OCI-LY1 (cell line): ENCODE measurements at regions not wholly inside any gene's neighbourhood (a gene's known extent, or its start where the extent isn't known, plus 50 kb on each side); places are given as distances from the start of the nearest gene placed in this dataset.

ENCODE experiments used
- H2AFZ ChIP-seq: fragments of 200-600 bp; sonication (generic), shearing (Covaris generic); 2 replicates; pipeline ENCODE4 v1.6.0; 2014; ENCODE audit warnings: antibody characterized with exemption, mild to moderate bottlenecking, low read length
- H3F3A ChIP-seq: fragments of 200-600 bp; sonication (generic), shearing (Covaris generic); 2 replicates; pipeline ENCODE4 v1.6.0; 2014; ENCODE audit warnings: mild to moderate bottlenecking, antibody characterized with exemption, low read length, moderate library complexity; ENCODE audit not compliant: insufficient read depth
- H3K27ac ChIP-seq: fragments of 200-600 bp; sonication (generic); 2 replicates; pipeline ENCODE4 v1.5.1; 2014; ENCODE audit warnings: low read length, mixed run types, mild to moderate bottlenecking, low read depth; ENCODE audit not compliant: poor library complexity, severe bottlenecking
- H3K27me3 ChIP-seq: fragments of 200-600 bp; sonication (generic); 2 replicates; pipeline ENCODE4 v1.6.0; 2014; ENCODE audit warnings: antibody characterized with exemption, mild to moderate bottlenecking, low read length, moderate library complexity; ENCODE audit not compliant: insufficient read depth
- H3K36me3 ChIP-seq: fragments of 200-600 bp; sonication (generic); 2 replicates; pipeline ENCODE4 v1.6.1; 2014; ENCODE audit warnings: mild to moderate bottlenecking, antibody characterized with exemption, low read length, moderate library complexity, mixed read lengths; ENCODE audit not compliant: insufficient read depth
- H3K4me1 ChIP-seq: fragments of 200-600 bp; sonication (generic); 2 replicates; pipeline ENCODE4 v1.5.1; 2014; ENCODE audit warnings: mild to moderate bottlenecking, low read length, moderate library complexity; ENCODE audit not compliant: insufficient read depth, severe bottlenecking
- H3K4me2 ChIP-seq: fragments of 200-600 bp; sonication (generic), shearing (Covaris generic); 2 replicates; pipeline ENCODE4 v1.6.1; 2014; ENCODE audit warnings: low read length
- H3K4me3 ChIP-seq: fragments of 200-600 bp; sonication (generic); 2 replicates; pipeline ENCODE4 v1.5.1; 2014; ENCODE audit warnings: low read length, low read depth, mild to moderate bottlenecking, mixed read lengths; ENCODE audit not compliant: poor library complexity, severe bottlenecking
- H3K79me2 ChIP-seq: fragments of 200-600 bp; shearing (Covaris generic); 2 replicates; pipeline ENCODE4 v1.6.1; 2016; ENCODE audit warnings: mixed run types, low read length, mixed read lengths; ENCODE audit not compliant: insufficient read depth
- H3K9ac ChIP-seq: fragments of 200-600 bp; sonication (generic), shearing (Covaris generic); 2 replicates; pipeline ENCODE4 v1.6.1; 2014; ENCODE audit warnings: mild to moderate bottlenecking, low read length, mixed read lengths
- H3K9me2 ChIP-seq: fragments of 200-600 bp; sonication (generic), shearing (Covaris generic); 2 replicates; pipeline ENCODE4 v1.6.1; 2014; ENCODE audit warnings: low read depth, mild to moderate bottlenecking, low read length, mixed read lengths
- H3K9me3 ChIP-seq: fragments of 200-600 bp; shearing (Covaris generic); 2 replicates; pipeline ENCODE4 v1.6.1; 2014; ENCODE audit warnings: low read length, mixed read lengths
- H4K20me1 ChIP-seq: fragments of 200-600 bp; sonication (generic), shearing (Covaris generic); 2 replicates; pipeline ENCODE4 v1.6.0; 2016; ENCODE audit warnings: mild to moderate bottlenecking, low read length; ENCODE audit not compliant: insufficient read depth
- EZH2 ChIP-seq: fragments of 200-600 bp; sonication (generic), shearing (Covaris generic); IDR thresholded peaks from 2 replicates; pipeline ENCODE4 v1.8.0; 2017; ENCODE audit warnings: borderline replicate concordance, mixed run types, mild to moderate bottlenecking, antibody characterized with exemption, low read length, moderate library complexity, mixed read lengths
- TF ChIP-seq, protein P1 (sequence below): fragments of 200-600 bp; sonication (generic), shearing (Covaris generic); IDR thresholded peaks from 2 replicates; pipeline ENCODE4 v1.5.1; 2017; ENCODE audit warnings: mild to moderate bottlenecking, antibody characterized with exemption, low read length, moderate library complexity, mixed read lengths

DNA sequence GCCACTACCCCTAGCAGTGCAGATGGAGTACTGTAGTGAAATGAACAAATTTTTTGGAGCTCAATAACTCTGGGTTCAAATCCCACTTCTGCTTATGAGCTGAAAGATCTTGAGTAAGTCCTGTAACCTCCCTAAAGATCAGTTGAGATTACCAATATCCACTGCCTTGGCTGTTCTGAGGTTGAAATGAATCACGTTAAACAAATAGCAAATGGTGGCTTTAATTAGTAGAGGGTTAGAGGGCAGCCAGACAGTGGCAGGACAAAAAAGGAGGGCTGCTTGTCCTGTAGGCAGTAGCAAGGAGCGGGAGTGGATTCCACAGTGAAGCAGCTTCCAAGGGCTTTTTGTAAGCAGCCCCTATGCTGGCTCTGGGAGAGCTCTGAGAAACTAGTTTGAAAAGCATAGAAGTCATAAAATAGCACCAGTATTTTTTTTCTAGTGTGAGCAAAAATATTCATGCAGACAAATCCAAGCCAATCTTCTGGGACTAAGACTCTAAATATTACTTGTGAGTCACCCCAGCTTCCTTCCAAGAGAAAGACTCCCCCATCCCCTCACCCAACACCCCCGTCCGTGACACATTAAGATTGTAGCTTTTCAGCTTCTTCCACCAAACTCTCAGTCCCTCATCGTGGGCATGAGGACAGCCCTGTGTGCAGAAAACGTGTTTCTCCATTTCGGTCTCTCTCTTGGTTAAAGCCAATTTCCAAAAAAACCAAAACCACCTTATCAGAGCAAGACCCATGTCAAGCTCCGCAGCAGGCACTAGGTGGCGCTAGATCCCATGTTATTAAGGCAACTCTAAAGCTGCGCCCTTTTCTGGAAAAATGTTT is 123.5 kb upstream of the LGALSL start:
- no peak overlapping the region for H3K27ac ChIP-seq
- H3K4me3 ChIP-seq = no peak overlapping the region
- H3K9ac ChIP-seq = no peak overlapping the region
- H2AFZ ChIP-seq = no peak overlapping the region
- no peak for TF ChIP-seq EZH2
- TF ChIP-seq, protein P1, sequence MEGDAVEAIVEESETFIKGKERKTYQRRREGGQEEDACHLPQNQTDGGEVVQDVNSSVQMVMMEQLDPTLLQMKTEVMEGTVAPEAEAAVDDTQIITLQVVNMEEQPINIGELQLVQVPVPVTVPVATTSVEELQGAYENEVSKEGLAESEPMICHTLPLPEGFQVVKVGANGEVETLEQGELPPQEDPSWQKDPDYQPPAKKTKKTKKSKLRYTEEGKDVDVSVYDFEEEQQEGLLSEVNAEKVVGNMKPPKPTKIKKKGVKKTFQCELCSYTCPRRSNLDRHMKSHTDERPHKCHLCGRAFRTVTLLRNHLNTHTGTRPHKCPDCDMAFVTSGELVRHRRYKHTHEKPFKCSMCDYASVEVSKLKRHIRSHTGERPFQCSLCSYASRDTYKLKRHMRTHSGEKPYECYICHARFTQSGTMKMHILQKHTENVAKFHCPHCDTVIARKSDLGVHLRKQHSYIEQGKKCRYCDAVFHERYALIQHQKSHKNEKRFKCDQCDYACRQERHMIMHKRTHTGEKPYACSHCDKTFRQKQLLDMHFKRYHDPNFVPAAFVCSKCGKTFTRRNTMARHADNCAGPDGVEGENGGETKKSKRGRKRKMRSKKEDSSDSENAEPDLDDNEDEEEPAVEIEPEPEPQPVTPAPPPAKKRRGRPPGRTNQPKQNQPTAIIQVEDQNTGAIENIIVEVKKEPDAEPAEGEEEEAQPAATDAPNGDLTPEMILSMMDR = peak; percentile 91
- peaks cover 34% of the 10 kb centered on the region for H3K4me1 ChIP-seq
- H3K9me2 ChIP-seq = no peaks in the 10 kb centered on the region
- H3F3A ChIP-seq = no peaks in the 10 kb centered on the region
- H3K79me2 ChIP-seq = no peaks in the 10 kb centered on the region
- H3K9me3 ChIP-seq = no peaks in the 10 kb centered on the region
- H3K27me3 ChIP-seq = no peaks in the 10 kb centered on the region
- H3K36me3 ChIP-seq = no peaks in the 10 kb centered on the region
- peak overlapping the region; percentile 33; the same call in 1 of the 2 replicates for H3K4me2 ChIP-seq
- no peaks in the 10 kb centered on the region for H4K20me1 ChIP-seq

DNA sequence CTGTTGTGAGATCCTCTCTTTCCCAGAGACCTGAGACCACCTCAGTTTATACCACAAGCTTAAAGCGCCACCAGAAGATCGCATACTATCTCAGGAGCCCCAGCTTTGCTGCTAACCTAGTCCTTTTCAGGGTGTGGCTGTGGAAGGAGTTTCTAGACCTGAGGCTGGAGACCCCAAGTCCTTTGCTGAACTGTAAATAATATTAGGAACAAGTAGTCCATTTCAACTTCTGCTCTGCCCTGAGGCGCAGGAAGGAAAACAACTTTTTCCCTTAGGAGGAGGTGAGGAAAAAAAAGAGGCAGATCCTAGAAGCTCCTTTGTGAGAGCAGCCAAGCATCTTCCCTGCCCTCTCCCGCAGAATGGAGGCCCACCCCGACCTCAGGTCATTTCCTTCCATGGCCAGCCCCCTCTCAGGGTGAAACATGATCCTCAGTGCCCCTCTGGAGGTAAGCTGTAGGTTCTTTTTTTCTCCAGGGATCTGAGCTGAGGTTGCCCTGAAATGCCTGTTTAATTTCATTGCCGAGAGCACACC is 122.8 kb upstream of the LGALSL start:
- H3K27me3 ChIP-seq = no peaks in the 10 kb centered on the region
- H3K9me3 ChIP-seq = no peaks in the 10 kb centered on the region
- H2AFZ ChIP-seq = no peak overlapping the region
- TF ChIP-seq EZH2 = no peak
- TF ChIP-seq, protein P1 = no peak; the same call in 1 of the 2 replicates
- H3K4me3 ChIP-seq = no peak overlapping the region
- H3K9ac ChIP-seq = no peak overlapping the region
- no peaks in the 10 kb centered on the region for H3K9me2 ChIP-seq
- H3K4me1 ChIP-seq = peaks cover 27% of the 10 kb centered on the region
- no peaks in the 10 kb centered on the region for H4K20me1 ChIP-seq
- H3F3A ChIP-seq = no peaks in the 10 kb centered on the region
- H3K79me2 ChIP-seq = no peaks in the 10 kb centered on the region
- H3K36me3 ChIP-seq = no peaks in the 10 kb centered on the region
- 0 out of 2 replicates have a peak overlapping the region, but pooled peaks have one; percentile 33 for H3K4me2 ChIP-seq
- no peak overlapping the region for H3K27ac ChIP-seq

DNA sequence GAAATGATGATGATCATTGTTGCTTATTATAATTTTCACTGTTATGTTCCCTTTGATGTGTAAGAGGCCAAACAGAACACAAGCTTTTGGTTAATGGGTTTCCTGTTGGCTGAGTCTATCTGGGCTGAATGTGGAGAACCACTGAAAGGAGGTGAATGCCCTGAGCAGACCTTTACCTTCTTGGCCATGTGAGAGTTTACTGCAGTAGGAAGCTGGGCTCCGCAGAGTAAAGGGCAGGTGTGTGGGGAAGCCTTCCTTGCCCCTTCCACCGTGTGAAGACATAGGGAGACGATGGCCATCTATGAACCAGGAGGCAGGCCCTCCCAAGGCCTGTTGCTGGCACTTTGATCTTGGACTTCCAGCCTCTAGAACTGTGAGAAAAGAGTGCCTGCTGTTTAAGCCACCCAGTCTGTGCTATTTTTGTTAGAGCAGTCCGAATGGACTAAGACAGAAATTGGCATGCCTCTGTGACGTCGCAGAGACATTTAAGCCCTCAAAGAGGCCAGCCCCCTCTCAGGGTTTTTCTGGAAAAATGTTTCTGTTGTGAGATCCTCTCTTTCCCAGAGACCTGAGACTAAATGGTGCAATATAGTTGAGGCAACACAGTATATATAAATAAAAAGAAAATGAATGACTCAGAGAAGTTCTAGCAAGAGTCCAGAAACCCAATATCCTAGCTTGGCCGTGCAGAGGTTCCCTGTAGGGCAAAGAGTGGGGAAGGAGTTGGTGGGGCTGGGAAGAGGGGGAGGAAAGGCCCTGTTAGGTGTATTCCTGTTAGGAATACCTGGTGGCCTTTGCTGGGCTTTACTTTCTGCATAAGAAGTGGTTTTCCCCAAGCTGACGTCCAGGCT is 121.9 kb upstream of the LGALSL start:
- Histone ChIP-seq H3F3A (no peaks in the 10 kb centered on the region), H4K20me1 (no peaks in the 10 kb centered on the region), H3K9me2 (no peaks in the 10 kb centered on the region), H3K79me2 (no peaks in the 10 kb centered on the region), H3K4me2 (no peak overlapping the region), H3K27me3 (no peaks in the 10 kb centered on the region), H3K36me3 (no peaks in the 10 kb centered on the region), H3K4me1 (peaks cover 18% of the 10 kb centered on the region), H3K9me3 (no peaks in the 10 kb centered on the region), H3K9ac (no peak overlapping the region), H2AFZ (no peak overlapping the region), H3K27ac (no peak overlapping the region), H3K4me3 (no peak overlapping the region)
- no peak for TF ChIP-seq EZH2
- TF ChIP-seq, protein P1 = no peak
